Dermis microvascular lymphatic vessel endothelial cell (primary cell): ENCODE measurements at regions not wholly inside any gene's neighbourhood (a gene's known extent, or its start where the extent isn't known, plus 50 kb on each side); places are given as distances from the start of the nearest gene placed in this dataset.
A peak's percentile ranks its signal among the peaks of the same experiment; 100 is the strongest.

Experiments
- DNase-seq, 2 donors: peaks; one replicate each; pipeline versions ENCODE4 v3.0.0 to v3.0.0-alpha.2; 2010; ENCODE audit warnings: low read depth in 2 of 2

DNA sequence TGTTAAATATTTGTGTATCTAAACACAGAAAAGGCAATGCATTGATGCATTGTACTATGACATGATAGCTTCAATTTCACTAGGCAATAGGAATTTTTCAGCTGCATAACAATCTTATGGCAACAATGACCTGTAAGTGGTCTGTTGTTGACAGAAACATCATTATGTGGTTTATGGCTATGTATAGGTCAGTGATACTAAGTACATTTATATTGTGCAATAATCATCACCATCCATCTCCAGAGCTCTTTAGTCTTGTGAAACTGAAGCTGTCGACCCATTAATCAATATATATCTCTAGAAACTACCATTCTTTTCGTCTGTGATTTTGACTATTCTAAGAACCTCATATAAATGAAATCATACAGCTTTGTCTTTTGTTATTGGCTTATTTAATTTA, 200.1 kb upstream of the ZNF717 start:
- DNase-seq = no peak

- no peak for DNase-seq
These were observed 224.9 kb upstream of the ZNF717 start for GRCh38 chr3:76010252-76010651.

DNA sequence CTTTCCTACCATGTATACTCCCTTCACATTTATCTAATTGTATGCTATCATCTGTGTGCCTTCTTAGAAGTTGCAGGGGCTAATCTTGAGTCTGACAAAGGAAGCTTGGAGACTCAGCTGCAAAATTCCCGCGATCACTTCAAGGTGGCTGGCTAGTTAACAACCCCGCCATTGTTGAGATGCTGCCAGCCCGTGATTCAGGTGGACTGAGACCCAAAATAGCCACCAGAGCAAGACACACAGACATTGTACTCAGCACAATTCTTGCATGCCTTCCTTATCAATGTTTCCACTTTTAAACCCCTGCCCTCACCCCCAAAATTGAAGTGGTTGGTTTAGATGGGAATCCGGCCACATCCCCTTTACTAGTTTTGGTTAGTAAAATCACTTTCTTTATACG, 225.8 kb upstream of the ZNF717 start:
- no peak for DNase-seq

DNA sequence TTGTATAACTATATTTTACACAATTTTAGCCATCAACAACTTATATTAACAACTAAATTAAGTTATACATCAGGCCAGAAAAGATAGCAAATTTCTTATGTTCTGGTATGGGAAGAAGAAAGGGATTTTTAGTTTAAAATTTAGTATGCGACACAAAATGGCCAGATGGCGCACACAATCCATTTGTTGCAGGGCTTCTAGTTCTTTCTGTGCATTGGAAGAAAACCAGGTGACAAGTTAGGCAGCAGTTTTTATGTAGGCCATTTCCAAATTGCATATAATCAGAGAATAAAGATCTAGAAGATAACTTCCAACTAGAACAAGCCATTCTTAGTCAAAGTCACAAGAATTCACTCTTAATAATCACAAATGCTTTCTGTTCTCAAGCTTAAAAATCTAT, 230.1 kb upstream of the ZNF717 start:
- no peak for DNase-seq

GRCh38 chr3:76016111-76016510, 230.8 kb upstream of the ZNF717 start:
- DNase-seq = no peak

GRCh38 chr3:76016769-76017439, 231.6 kb upstream of the ZNF717 start:
- no peak for DNase-seq

- DNase-seq = no peak
These were observed 236.0 kb upstream of the ZNF717 start for GRCh38 chr3:76021376-76021775.

DNA sequence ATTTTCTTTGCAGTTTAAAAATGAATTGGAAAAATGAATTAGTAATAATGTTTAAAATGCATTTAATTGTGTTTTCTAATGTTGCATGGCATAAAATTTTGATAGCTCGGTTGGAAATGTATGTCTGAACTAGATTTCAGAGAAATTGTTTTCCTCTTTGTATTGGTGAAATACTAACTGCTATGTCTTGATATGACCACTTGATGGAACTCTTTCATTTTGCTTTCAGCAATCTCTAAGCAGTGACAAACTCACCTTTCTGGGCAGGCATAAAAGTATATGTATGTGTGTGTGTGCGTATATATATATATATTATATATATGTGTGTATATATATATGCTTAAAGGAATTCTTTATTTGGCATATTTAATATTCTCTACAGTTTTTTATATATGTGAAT, 239.3 kb upstream of the ZNF717 start:
- no peak for DNase-seq

DNA sequence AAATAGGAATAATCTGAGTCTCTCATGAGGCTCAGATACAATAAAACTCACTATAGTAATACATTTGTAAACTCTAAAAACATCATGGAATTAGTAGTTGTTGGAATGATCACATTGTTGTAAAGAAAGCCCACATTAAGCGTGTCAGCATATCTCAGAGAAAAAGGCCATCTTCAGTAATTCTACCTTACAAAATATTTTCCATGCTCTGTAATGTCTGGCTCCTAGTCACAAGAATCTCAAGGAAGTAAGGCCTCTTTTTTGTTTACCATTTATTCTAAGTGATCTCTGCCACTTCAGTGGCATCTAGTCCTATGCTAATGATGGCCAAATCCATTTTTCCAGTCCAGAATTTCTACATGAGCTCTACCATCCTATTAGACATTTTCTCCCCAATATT, 240.2 kb upstream of the ZNF717 start:
- no peak for DNase-seq

DNA sequence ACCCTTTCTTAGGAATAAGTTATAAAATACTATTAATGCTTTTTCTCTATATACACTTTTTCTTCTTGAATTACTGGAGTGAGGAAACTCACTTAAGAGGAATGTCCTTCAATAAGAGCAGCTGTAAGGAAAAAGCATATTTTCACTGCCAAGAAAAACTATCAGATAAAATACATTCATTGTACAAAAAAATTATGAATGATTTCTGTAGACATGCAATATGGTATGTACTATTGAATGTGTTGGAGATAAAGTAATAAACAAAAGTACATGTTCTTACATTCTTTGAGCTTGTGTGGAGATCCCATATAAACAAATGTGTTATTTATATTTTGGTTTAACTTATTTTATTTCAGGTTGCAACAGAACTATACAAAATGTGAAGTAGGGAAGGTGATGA, 241.0 kb upstream of the ZNF717 start:
- DNase-seq = no peak

- no peak for DNase-seq
These were observed 243.4 kb upstream of the ZNF717 start for GRCh38 chr3:76028774-76029173.

DNA sequence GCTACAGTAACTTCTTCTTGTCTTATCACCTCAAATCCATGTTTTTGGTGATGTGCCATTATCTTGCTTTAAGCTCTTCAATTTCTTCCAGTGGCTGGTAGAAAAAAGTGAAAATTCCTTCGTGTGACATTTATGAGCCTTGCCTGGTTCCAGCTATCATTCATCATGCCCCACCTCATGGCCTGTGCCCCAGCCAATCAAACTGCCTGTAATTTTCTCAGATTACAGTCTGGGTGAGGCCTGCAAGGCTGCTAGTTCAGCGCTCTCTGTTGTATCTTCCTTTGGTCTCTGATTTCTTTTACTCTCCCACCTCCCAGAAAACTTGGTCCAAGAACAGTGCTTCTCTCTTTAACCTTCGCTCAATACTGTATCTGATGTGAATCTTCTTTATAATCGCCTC, 249.3 kb upstream of the ZNF717 start:
- no peak for DNase-seq

DNA sequence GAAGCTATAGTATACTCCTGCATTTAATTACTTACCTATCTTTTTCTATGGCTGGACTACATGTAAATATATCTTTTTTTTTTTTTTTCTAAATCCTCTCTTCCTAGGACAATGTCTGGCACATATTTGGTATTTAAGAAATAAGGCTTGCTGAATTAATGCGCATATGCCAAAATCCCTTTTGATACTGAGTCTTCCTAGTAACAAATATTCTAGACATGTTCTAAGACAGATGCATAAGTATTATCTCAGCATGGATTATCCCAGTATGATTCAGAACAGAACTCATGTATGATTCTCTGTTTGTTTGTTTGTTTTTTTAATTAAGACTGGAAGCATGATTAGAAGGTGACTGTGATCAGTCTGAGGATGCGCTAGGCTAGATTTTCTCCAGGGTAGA, 249.8 kb upstream of the ZNF717 start:
- no peak for DNase-seq

DNA sequence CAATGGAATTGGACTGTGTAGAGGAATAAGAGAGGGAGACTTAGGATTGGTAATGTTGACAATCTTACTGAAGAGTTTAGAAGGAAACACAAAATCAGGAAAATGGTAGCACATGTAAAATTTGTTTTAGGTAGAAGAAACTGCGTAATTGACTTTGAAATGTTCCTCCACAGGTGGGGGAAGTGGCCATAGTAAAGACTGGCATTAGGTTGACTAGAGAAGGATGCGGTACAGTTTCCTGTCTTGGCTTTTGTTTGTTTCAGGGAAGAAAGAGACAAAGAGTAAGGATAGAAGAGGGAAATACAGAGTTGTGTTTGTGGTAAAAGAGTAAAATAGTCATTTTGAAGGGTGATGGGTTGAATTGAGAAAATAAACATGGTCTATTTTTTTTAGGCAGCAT, 253.6 kb upstream of the ZNF717 start:
- no peak for DNase-seq

- DNase-seq = no peak
These were observed 254.1 kb upstream of the ZNF717 start for GRCh38 chr3:76039431-76039830.

DNA sequence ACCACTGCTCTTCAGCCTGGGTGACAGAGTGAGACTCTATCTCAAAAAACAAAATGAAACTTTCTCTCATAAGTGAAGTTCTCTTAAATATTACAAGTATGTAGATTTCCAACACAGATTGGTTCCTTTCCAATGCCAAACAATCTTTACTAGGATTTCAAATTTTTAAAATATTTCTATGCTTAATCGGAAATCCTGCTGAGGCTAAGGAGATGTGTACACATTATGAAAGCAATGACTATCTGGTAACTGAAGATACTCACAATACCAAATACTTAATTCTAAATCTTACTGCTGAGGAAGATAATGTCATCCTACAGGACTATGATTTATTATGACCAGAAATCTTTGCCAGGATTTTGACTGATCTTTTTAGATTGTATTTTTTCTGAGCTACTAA, 255.6 kb upstream of the ZNF717 start:
- DNase-seq = no peak

DNA sequence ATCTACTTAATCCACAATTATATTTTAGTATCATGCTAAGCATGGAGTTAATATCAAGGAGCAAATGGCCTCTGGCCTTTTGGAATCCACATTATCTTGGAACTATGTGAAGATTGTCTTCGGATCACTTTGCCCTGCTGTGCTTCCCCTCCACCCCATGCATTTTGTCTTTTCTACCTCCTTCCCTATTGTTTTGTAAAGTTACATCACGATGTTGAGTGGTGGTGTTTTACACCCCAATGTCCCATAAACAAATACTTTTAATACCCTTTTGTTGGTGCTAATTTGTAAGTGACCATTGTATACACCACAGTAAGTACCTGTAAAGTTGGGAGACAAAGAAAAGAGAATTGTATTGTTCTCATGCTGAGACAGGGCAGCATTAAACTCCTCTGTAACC, 258.4 kb upstream of the ZNF717 start:
- DNase-seq = no peak

GRCh38 chr3:76044601-76045600, 259.6 kb upstream of the ZNF717 start:
- peak in 1 of 2 donors; percentile 0 for DNase-seq

- DNase-seq = no peak
These were observed 262.0 kb upstream of the ZNF717 start for GRCh38 chr3:76047368-76047767.

GRCh38 chr3:76049776-76050175, 264.4 kb upstream of the ZNF717 start:
- no peak for DNase-seq

DNA sequence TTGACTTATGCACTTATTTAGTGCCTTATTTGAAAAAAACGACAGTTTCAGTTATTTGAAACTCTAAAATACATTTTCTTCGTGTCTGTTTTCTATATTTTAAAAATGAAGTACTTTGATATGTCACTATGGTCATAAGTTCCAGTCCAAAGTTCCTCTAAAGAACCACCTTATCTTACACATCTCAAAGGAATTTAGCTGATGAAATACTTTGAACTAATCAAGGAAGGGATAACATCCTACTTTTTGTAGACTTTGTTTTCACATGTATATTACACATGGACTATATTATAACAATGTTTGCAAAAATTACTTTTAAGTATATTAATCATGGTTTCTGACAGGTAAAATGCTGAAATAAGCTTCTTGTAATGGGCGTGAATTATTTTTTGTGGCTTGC, 265.8 kb upstream of the ZNF717 start:
- DNase-seq = no peak

- DNase-seq = no peak
These were observed 269.1 kb upstream of the ZNF717 start for GRCh38 chr3:76054404-76054803.

GRCh38 chr3:76061654-76062053, 276.3 kb upstream of the ZNF717 start:
- DNase-seq = no peak
